Neural progenitor cell (in vitro differentiated cells): ENCODE measurements at regions not wholly inside any gene's neighbourhood (a gene's known extent, or its start where the extent isn't known, plus 50 kb on each side); places are given as distances from the start of the nearest gene placed in this dataset.

Experiments
- EZH2 ChIP-seq: fragments of 200-600 bp; sonication (generic); IDR thresholded peaks from 2 replicates; pipeline ENCODE4 v1.6.1; 2017; ENCODE audit warnings: antibody characterized with exemption, mild to moderate bottlenecking, moderate library complexity
- TF ChIP-seq, protein P1 (sequence below): fragments of 200-600 bp; sonication (generic); IDR thresholded peaks from 2 replicates; pipeline ENCODE4 v1.5.1; 2017; ENCODE audit warnings: antibody characterized with exemption, mild to moderate bottlenecking

DNA sequence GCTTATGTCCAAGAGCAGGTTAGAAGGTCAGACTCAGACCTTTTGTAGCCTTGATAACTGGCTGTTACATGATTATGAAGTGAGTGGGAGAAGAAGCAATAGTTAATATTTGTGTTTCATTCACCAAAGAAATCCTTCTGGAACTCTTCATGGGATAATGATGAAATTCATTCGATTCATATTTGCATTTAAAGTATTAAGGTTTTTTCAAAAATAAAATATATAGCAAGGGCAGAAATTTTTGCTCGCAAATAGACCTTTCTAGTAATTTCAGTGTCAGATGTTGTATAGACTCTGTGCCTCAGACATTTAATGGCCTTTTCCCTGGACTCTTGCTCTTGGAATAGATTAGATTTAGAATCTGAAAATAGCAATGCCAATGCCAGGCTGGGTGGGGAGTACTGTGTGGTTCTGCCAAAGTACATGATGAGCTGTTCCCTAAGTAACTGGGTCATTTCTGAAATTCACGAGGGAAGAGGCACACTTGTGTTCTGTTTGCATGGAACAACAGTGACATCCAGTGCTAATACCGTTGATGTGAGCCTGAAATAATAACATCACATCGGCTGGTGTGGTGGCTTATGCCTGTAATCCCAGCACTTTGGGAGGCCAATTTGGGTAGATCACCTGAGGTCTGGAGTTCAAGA is 119.2 kb downstream of the MBL2 start:
- TF ChIP-seq, protein P1, sequence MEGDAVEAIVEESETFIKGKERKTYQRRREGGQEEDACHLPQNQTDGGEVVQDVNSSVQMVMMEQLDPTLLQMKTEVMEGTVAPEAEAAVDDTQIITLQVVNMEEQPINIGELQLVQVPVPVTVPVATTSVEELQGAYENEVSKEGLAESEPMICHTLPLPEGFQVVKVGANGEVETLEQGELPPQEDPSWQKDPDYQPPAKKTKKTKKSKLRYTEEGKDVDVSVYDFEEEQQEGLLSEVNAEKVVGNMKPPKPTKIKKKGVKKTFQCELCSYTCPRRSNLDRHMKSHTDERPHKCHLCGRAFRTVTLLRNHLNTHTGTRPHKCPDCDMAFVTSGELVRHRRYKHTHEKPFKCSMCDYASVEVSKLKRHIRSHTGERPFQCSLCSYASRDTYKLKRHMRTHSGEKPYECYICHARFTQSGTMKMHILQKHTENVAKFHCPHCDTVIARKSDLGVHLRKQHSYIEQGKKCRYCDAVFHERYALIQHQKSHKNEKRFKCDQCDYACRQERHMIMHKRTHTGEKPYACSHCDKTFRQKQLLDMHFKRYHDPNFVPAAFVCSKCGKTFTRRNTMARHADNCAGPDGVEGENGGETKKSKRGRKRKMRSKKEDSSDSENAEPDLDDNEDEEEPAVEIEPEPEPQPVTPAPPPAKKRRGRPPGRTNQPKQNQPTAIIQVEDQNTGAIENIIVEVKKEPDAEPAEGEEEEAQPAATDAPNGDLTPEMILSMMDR = no peak
- TF ChIP-seq EZH2 = no peak
